Superior temporal gyrus (tissue), 1 donor: ENCODE measurements at regions not wholly inside any gene's neighbourhood (a gene's known extent, or its start where the extent isn't known, plus 50 kb on each side); places are given as distances from the start of the nearest gene placed in this dataset.
A peak's percentile ranks its signal among the peaks of the same experiment; 100 is the strongest.

Experiments used
- DNase-seq: peaks from one replicate; pipeline ENCODE4 v3.0.0-alpha.2; 2016; ENCODE audit errors: extremely low spot score

- DNase-seq, result no peak
Measured at GRCh38 chr13:72448082-72448481, 279.3 kb downstream of the MZT1 start.

- DNase-seq, result no peak
Measured at GRCh38 chr13:72444999-72445398, 282.4 kb downstream of the MZT1 start.

- no peak for DNase-seq
Measured at GRCh38 chr13:72437458-72437857, 290.0 kb downstream of the MZT1 start.

GRCh38 chr13:72435251-72435650 is 292.2 kb downstream of the MZT1 start:
- DNase-seq, result no peak

GRCh38 chr13:72431981-72432682 is 295.3 kb downstream of the MZT1 start:
- DNase-seq, result no peak

GRCh38 chr13:72430923-72431322 is 296.5 kb downstream of the MZT1 start:
- no peak for DNase-seq

GRCh38 chr13:72427757-72428528 is 299.5 kb downstream of the MZT1 start:
- DNase-seq, result no peak

- DNase-seq, result no peak
Measured at GRCh38 chr13:72424059-72424458, 303.4 kb downstream of the MZT1 start.

- no peak for DNase-seq
Measured at GRCh38 chr13:72415817-72416216, 311.6 kb downstream of the MZT1 start.

GRCh38 chr13:72412481-72412880 is 314.9 kb downstream of the MZT1 start:
- DNase-seq, result no peak

GRCh38 chr13:72405441-72405840 is 322.0 kb downstream of the MZT1 start:
- DNase-seq, result no peak

GRCh38 chr13:72403396-72404010 is 323.9 kb downstream of the MZT1 start:
- DNase-seq, result no peak

- no peak for DNase-seq
Measured at GRCh38 chr13:72400856-72401255, 326.6 kb downstream of the MZT1 start.

- DNase-seq, result no peak
Measured at GRCh38 chr13:72399351-72399750, 328.1 kb downstream of the MZT1 start.

- peak; percentile 25 for DNase-seq
Measured at GRCh38 chr13:72397265-72397664, 330.2 kb downstream of the MZT1 start.

GRCh38 chr13:72390909-72391308 is 336.5 kb downstream of the MZT1 start:
- DNase-seq, result no peak

- no peak for DNase-seq
Measured at GRCh38 chr13:72386138-72386684, 341.2 kb downstream of the MZT1 start.

GRCh38 chr13:72384879-72385278 is 342.6 kb downstream of the MZT1 start:
- no peak for DNase-seq

GRCh38 chr13:72384186-72384823 is 343.1 kb downstream of the MZT1 start:
- DNase-seq, result no peak

GRCh38 chr13:72383646-72384045 is 343.8 kb downstream of the MZT1 start:
- no peak for DNase-seq

GRCh38 chr13:72379581-72379980 is 347.8 kb downstream of the MZT1 start:
- no peak for DNase-seq

- no peak for DNase-seq
Measured at GRCh38 chr13:72368031-72368430, 359.4 kb downstream of the MZT1 start.
